ENCODE measurements at regions not wholly inside any gene's neighbourhood (a gene's known extent, or its start where the extent isn't known, plus 50 kb on each side); places are given as distances from the start of the nearest gene placed in this dataset.

DNA sequence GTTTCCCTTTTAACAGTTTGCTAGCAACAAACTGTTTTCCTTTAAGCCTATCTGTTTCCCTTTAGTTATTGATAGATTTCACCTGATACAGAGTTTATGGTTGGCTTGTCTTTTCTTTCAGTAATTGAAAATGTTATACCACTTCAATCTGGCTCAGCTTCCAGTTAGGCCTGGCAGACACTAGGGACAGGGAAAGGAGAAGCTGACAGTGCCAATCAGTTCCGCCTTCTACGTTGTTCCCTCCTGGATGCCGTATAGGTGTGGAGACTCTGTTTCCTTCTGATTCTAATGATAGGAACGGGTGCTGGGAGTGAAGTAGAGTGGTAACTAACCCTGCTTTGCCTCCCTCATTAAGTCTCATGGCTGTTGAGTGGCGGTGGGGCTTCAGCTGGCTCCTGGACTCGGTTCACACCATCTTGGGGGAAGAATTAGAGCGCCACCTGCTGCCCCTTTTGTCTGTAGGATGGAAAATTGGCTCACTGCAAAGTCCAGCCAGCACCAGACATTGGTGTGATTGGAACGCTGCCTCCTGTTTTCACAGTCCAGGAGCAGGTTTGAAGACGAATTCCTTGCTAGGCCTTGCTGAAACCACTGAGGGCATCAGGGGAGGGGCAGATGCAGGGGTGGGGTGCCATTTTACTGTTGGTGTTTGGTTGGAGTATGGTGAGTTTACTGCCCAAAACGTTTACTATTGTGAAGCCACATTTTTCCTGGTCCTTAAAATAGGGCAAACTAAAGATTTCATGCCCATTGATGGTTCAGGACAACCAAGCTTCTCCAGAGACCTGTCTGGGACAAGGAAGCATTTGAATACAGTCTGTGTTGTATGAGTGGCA is 1729.5 kb downstream of the GRIK2 start:
- H2AK5ac ChIP-seq (ENCODE audit: low read depth, low read length), result no peak overlapping the region
- 34% methylated on average over 10 of the region's 10 CpGs; no CpG with 5 or more reads in 1 of the 2 experiments for WGBS, 2 experiments (ENCODE audit: extremely low coverage in 1 of 2, insufficient coverage in 1 of 2, insufficient read length in 1 of 2, insufficient replicate concordance in 2 of 2, low coverage in 1 of 2, low lambda C conversion rate in 2 of 2, missing lambda C conversion rate in 1 of 2)
- H3K4me2 ChIP-seq (ENCODE audit: insufficient read depth in 1 of 2, low read depth in 2 of 2, low read length in 2 of 2), result no peak overlapping the region; a peak in 1 of 4 replicates
- H2BK20ac ChIP-seq (ENCODE audit: low read length), result no peak overlapping the region
- POLR2A ChIA-PET (ENCODE audit: partially characterized antibody), result no interaction called here
- H3K9ac ChIP-seq (replicated peaks in 1 of 4; ENCODE audit: extremely low read depth in 1 of 4, low read depth in 3 of 4, low read length in 3 of 4), result no peak overlapping the region
- no peak overlapping the region for H3K27ac ChIP-seq (ENCODE audit: low read depth, low read length)
- CTCF ChIA-PET (ENCODE audit: partially characterized antibody), result interaction anchor here (0.5 to 3.7 kb wide), 27 partner anchors 10 to 1019 kb away, joined by 3 to 23 read pairs (median 3); no protein-coding TSS in a partner anchor
- peak; percentile 78 for FAIRE-seq
- no peak overlapping the region for H2BK5ac ChIP-seq (ENCODE audit: low read depth, low read length)
- H3K56ac ChIP-seq (replicated peaks; ENCODE audit: insufficient read length, low read depth, low read length), result no peak overlapping the region
- H3K4ac ChIP-seq (replicated peaks; ENCODE audit: insufficient read length, low read depth, low read length), result no peak overlapping the region
- H3K14ac ChIP-seq (ENCODE audit: insufficient read length), result no peak overlapping the region
- no peaks in the 10 kb centered on the region; a peak in 1 of 7 replicates for H3K4me1 ChIP-seq (replicated peaks in 1 of 4; ENCODE audit: control insufficient read depth in 3 of 4, insufficient read depth in 4 of 4, low read length in 3 of 4)
- H2AFZ ChIP-seq (ENCODE audit: low read length), result peak overlapping the region; percentile 95
- no peak overlapping the region for H3K23ac ChIP-seq (ENCODE audit: insufficient read length)
- no peak overlapping the region for H3K4me3 ChIP-seq (ENCODE audit: extremely low read depth in 1 of 4, insufficient read depth in 2 of 4, low read depth in 3 of 4, low read length in 4 of 4)
- no peak overlapping the region for H4K5ac ChIP-seq (ENCODE audit: insufficient read length, low read depth, low read length)
- H2BK15ac ChIP-seq (ENCODE audit: low read length), result no peak overlapping the region
- H4K91ac ChIP-seq (replicated peaks; ENCODE audit: insufficient read length, low read length), result no peak overlapping the region
- H3K79me2 ChIP-seq (ENCODE audit: control insufficient read depth in 1 of 2, insufficient read depth in 2 of 2, low read length in 2 of 2), result no peaks in the 10 kb centered on the region
- H3K9me3 ChIP-seq (ENCODE audit: insufficient read depth in 2 of 2, low read depth in 1 of 2, low read length in 1 of 2), result 0 out of 4 replicates have a peak, but pooled peaks cover 0 to 2% of the 10 kb centered on the region in 2 experiments
- no peak overlapping the region for H4K8ac ChIP-seq (ENCODE audit: extremely low read depth, insufficient read depth, low read length)
- peak; percentile 56 to 88 for DNase-seq (ENCODE audit: low read depth in 1 of 2, low spot score in 2 of 2)
- no peaks in the 10 kb centered on the region for H4K20me1 ChIP-seq (replicated peaks in 1 of 2; ENCODE audit: control insufficient read depth in 1 of 2, insufficient read depth in 2 of 2, low read length in 2 of 2)
- no peak overlapping the region for H2BK120ac ChIP-seq (replicated peaks; ENCODE audit: low read depth, low read length)
- no peaks in the 10 kb centered on the region for H3K27me3 ChIP-seq (replicated peaks in 1 of 4; ENCODE audit: control insufficient read depth in 3 of 4, extremely low read depth in 1 of 4, insufficient read depth in 3 of 4, low read length in 3 of 4)
- H3K23me2 ChIP-seq (ENCODE audit: low read depth, low read length), result no peaks in the 10 kb centered on the region
- H3K79me1 ChIP-seq (ENCODE audit: low read depth, low read length), result no peaks in the 10 kb centered on the region
- H3K36me3 ChIP-seq (ENCODE audit: control insufficient read depth in 2 of 4, insufficient read depth in 4 of 4, low read length in 3 of 4), result no peaks in the 10 kb centered on the region
- no peak overlapping the region for H2BK12ac ChIP-seq (ENCODE audit: low read depth, low read length)
- no peak overlapping the region for H3K18ac ChIP-seq (ENCODE audit: extremely low read depth, low read length)
- TF ChIP-seq RNF2 (IDR thresholded peaks at IDR 0.05; ENCODE audit: borderline replicate concordance, low read depth, low read length, missing control alignments, poor library complexity, severe bottlenecking) (no peak), CBX5 (IDR thresholded peaks at IDR 0.05; ENCODE audit: low read depth, low read length) (no peak), CHD1 (IDR thresholded peaks at IDR 0.05; ENCODE audit: low read depth, low read length) (no peak), PHF8 (conservative IDR thresholded peaks at IDR 0.05; ENCODE audit: low read depth, low read length) (no peak), CREB1 (IDR thresholded peaks at IDR 0.05) (no peak), SP1 (IDR thresholded peaks at IDR 0.05; ENCODE audit: low read depth, low read length) (no peak)
- TF ChIP-seq, protein P1, sequence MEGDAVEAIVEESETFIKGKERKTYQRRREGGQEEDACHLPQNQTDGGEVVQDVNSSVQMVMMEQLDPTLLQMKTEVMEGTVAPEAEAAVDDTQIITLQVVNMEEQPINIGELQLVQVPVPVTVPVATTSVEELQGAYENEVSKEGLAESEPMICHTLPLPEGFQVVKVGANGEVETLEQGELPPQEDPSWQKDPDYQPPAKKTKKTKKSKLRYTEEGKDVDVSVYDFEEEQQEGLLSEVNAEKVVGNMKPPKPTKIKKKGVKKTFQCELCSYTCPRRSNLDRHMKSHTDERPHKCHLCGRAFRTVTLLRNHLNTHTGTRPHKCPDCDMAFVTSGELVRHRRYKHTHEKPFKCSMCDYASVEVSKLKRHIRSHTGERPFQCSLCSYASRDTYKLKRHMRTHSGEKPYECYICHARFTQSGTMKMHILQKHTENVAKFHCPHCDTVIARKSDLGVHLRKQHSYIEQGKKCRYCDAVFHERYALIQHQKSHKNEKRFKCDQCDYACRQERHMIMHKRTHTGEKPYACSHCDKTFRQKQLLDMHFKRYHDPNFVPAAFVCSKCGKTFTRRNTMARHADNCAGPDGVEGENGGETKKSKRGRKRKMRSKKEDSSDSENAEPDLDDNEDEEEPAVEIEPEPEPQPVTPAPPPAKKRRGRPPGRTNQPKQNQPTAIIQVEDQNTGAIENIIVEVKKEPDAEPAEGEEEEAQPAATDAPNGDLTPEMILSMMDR (IDR thresholded peaks at IDR 0.05; ENCODE audit: control extremely low read depth in 1 of 3, insufficient read depth in 1 of 3, low read depth in 1 of 3, low read length in 3 of 3), result peak; percentile 59 to 78 (median 69)
- TF ChIP-seq, protein P2, sequence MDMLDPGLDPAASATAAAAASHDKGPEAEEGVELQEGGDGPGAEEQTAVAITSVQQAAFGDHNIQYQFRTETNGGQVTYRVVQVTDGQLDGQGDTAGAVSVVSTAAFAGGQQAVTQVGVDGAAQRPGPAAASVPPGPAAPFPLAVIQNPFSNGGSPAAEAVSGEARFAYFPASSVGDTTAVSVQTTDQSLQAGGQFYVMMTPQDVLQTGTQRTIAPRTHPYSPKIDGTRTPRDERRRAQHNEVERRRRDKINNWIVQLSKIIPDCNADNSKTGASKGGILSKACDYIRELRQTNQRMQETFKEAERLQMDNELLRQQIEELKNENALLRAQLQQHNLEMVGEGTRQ (IDR thresholded peaks at IDR 0.05; ENCODE audit: low read length), result no peak

All from H1 (cell line).